Hepatocyte (in vitro differentiated cells): ENCODE measurements at regions not wholly inside any gene's neighbourhood (a gene's known extent, or its start where the extent isn't known, plus 50 kb on each side); places are given as distances from the start of the nearest gene placed in this dataset.

Source experiments
- EZH2 ChIP-seq: fragments of 200-600 bp; sonication (generic); IDR thresholded peaks from 2 replicates; pipeline ENCODE4 v1.6.1; 2016; ENCODE audit warnings: antibody characterized with exemption, mild to moderate bottlenecking, borderline replicate concordance
- EZH2phosphoT487 ChIP-seq: fragments of 200-600 bp; sonication (generic); IDR thresholded peaks from one replicate; pipeline ENCODE4 v1.6.1; 2018; ENCODE audit warnings: antibody characterized with exemption, mild to moderate bottlenecking, low read depth, moderate library complexity; ENCODE audit not compliant: unreplicated experiment, severe bottlenecking
- TF ChIP-seq, protein P1 (sequence below): fragments of 200-600 bp; sonication (generic); IDR thresholded peaks from 2 replicates; pipeline ENCODE4 v1.5.1; 2016; ENCODE audit warnings: antibody characterized with exemption, mild to moderate bottlenecking; ENCODE audit not compliant: poor library complexity

DNA sequence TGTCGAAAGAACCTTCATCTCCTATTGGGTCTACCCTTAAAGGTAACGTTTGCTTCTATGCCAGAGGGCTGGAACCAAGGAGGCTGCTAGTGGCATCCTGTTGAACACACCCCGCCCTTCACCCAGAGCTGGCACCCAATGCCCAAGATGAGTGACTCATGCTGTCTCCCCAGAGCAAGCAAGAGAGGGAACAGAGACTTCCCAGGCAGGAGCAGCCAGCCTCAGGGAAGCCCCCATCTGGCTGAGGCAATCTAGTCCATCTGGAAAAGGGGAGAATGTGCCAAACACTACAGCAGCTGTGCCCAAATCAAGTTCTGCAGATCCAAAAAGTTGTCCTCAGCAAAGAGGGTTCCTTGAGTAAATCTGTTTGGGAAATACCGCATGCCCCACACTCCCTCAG, 91.9 kb upstream of the TP53I11 start:
- TF ChIP-seq, protein P1, sequence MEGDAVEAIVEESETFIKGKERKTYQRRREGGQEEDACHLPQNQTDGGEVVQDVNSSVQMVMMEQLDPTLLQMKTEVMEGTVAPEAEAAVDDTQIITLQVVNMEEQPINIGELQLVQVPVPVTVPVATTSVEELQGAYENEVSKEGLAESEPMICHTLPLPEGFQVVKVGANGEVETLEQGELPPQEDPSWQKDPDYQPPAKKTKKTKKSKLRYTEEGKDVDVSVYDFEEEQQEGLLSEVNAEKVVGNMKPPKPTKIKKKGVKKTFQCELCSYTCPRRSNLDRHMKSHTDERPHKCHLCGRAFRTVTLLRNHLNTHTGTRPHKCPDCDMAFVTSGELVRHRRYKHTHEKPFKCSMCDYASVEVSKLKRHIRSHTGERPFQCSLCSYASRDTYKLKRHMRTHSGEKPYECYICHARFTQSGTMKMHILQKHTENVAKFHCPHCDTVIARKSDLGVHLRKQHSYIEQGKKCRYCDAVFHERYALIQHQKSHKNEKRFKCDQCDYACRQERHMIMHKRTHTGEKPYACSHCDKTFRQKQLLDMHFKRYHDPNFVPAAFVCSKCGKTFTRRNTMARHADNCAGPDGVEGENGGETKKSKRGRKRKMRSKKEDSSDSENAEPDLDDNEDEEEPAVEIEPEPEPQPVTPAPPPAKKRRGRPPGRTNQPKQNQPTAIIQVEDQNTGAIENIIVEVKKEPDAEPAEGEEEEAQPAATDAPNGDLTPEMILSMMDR: no peak
- no peak for TF ChIP-seq EZH2
- no peak for TF ChIP-seq EZH2phosphoT487
